ENCODE measurements at regions not wholly inside any gene's neighbourhood (a gene's known extent, or its start where the extent isn't known, plus 50 kb on each side); places are given as distances from the start of the nearest gene placed in this dataset.

DNA sequence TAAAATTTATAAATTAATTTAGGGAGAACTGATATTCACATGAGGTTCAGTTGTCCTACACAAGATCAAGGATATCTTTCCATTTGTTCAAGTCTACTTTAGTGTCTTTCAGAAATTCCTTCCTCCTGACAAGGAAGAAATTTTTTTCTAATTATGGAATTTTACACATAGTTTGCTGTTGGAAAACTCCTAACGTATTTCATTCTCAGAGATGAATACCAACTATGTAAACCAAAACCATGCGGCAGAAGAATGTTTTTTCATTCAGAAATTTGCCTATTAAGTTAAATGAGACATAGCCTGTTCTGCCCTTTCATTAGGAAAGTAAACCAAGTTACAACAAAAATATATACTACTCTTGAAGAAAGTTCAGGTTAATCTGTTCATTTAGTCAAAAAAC, 111.2 kb upstream of the PRDM1 start:
- H3K27me3 ChIP-seq (ENCODE audit: control insufficient read depth in 3 of 3, insufficient read depth in 3 of 3, low read length in 2 of 3), result peaks cover 0 to 28% (median 16%) of the 10 kb centered on the region in 3 donors
- H3K9ac ChIP-seq (ENCODE audit: insufficient read depth in 1 of 2, low read length in 2 of 2), result no peak overlapping the region
- H3K4me3 ChIP-seq, result no peak overlapping the region
- 88 to 94% methylated on average over 2 of the region's 2 CpGs for WGBS, 2 donors
- no peak overlapping the region for H3K27ac ChIP-seq (ENCODE audit: low read depth in 1 of 2, low read length in 1 of 2)
- H3K36me3 ChIP-seq (ENCODE audit: control insufficient read depth in 4 of 4, insufficient read depth in 4 of 4, low read length in 4 of 4), result no peaks in the 10 kb centered on the region
- H3K9me3 ChIP-seq (ENCODE audit: control insufficient read depth in 4 of 4, insufficient read depth in 3 of 4, low read length in 3 of 4), result peaks cover 0 to 10% (median 4%) of the 10 kb centered on the region in 4 donors
- ATAC-seq (ENCODE audit: insufficient read depth, low FRiP score), result no peak
- TF ChIP-seq, protein P1, sequence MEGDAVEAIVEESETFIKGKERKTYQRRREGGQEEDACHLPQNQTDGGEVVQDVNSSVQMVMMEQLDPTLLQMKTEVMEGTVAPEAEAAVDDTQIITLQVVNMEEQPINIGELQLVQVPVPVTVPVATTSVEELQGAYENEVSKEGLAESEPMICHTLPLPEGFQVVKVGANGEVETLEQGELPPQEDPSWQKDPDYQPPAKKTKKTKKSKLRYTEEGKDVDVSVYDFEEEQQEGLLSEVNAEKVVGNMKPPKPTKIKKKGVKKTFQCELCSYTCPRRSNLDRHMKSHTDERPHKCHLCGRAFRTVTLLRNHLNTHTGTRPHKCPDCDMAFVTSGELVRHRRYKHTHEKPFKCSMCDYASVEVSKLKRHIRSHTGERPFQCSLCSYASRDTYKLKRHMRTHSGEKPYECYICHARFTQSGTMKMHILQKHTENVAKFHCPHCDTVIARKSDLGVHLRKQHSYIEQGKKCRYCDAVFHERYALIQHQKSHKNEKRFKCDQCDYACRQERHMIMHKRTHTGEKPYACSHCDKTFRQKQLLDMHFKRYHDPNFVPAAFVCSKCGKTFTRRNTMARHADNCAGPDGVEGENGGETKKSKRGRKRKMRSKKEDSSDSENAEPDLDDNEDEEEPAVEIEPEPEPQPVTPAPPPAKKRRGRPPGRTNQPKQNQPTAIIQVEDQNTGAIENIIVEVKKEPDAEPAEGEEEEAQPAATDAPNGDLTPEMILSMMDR (IDR thresholded peaks at IDR 0.05; ENCODE audit: control extremely low read depth, extremely low read depth), result no peak
- H3K4me1 ChIP-seq (ENCODE audit: control insufficient read depth in 5 of 5, insufficient read depth in 5 of 5, low read length in 5 of 5), result no peaks in the 10 kb centered on the region
- DNase-seq, result no peak

DNA sequence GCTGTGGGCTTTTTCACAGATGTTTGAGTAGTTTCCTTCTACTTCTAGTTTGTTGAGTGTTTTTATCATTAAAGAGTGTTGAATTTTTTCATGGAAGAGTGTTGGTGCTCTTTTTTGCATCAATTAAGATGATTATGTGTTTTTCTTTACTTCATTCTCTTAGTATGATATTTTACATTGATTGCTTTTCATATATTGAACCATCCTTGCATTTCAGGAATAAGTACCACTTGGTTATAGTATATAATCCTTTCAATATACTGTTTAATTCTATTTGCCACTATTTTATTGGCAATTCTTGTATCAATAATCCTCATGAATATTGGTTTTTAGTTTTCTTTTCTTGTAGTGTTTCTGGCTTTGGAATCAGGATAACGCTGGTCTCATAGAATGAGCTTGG, 113.7 kb upstream of the PRDM1 start:
- no peak for DNase-seq
- no peak for ATAC-seq (ENCODE audit: insufficient read depth, low FRiP score)
- no peak overlapping the region for H3K9ac ChIP-seq (ENCODE audit: insufficient read depth in 1 of 2, low read length in 2 of 2)
- 95 to 96% methylated on average over 1 of the region's 1 CpG for WGBS, 2 donors
- H3K4me1 ChIP-seq (ENCODE audit: control insufficient read depth in 5 of 5, insufficient read depth in 5 of 5, low read length in 5 of 5), result no peaks in the 10 kb centered on the region
- no peak overlapping the region for H3K27ac ChIP-seq (ENCODE audit: low read depth in 1 of 2, low read length in 1 of 2)
- TF ChIP-seq, protein P1 (IDR thresholded peaks at IDR 0.05; ENCODE audit: control extremely low read depth, extremely low read depth), result no peak
- peaks cover 0 to 10% (median 4%) of the 10 kb centered on the region in 4 donors for H3K9me3 ChIP-seq (ENCODE audit: control insufficient read depth in 4 of 4, insufficient read depth in 3 of 4, low read length in 3 of 4)
- peaks cover 0 to 9% (median 4%) of the 10 kb centered on the region in 3 donors for H3K27me3 ChIP-seq (ENCODE audit: control insufficient read depth in 3 of 3, insufficient read depth in 3 of 3, low read length in 2 of 3)
- H3K36me3 ChIP-seq (ENCODE audit: control insufficient read depth in 4 of 4, insufficient read depth in 4 of 4, low read length in 4 of 4), result no peaks in the 10 kb centered on the region
- no peak overlapping the region for H3K4me3 ChIP-seq

DNA sequence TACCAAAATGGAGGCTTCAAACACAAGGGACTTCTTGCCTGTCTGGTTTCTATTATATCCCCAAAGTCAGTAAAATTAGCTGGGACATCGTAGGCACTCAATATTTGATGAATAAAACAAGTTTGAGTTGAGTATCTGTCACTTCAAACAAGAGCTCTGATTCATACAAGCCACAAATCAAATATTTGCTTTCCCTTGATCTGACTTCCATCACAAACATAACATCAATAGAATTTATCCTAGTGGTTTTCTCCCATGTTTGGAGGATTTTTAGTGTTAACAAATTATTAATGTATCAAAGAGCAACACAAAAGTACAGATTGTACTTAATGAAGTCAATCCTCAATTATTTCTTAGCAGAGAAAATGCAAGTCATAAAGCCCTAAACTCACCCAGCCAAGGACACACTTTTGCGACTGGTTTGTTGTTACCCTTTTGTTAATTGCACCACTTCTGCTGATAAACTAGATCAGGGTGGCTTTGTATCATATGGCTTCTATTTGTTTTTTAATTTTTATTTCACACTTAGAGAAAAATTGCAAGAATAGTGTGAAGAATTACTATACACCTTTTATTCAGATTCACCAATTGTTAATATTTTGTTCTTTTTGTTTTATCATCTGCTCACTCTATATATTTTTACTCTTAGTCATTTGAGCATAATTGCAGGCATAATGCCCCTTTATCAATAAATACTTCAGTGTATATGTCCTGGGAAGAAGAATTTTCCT, 117.4 kb upstream of the PRDM1 start:
- Histone ChIP-seq H3K4me1 (ENCODE audit: control insufficient read depth in 5 of 5, insufficient read depth in 5 of 5, low read length in 5 of 5) (no peaks in the 10 kb centered on the region), H3K36me3 (ENCODE audit: control insufficient read depth in 4 of 4, insufficient read depth in 4 of 4, low read length in 4 of 4) (no peaks in the 10 kb centered on the region), H3K9me3 (ENCODE audit: control insufficient read depth in 4 of 4, insufficient read depth in 3 of 4, low read length in 3 of 4) (peaks cover 0 to 10% (median 4%) of the 10 kb centered on the region in 4 donors), H3K4me3 (no peak overlapping the region), H3K27me3 (ENCODE audit: control insufficient read depth in 3 of 3, insufficient read depth in 3 of 3, low read length in 2 of 3) (no peaks in the 10 kb centered on the region), H3K9ac (ENCODE audit: insufficient read depth in 1 of 2, low read length in 2 of 2) (no peak overlapping the region), H3K27ac (ENCODE audit: low read depth in 1 of 2, low read length in 1 of 2) (no peak overlapping the region)
- DNase-seq (no peak), ATAC-seq (ENCODE audit: insufficient read depth, low FRiP score) (no peak)
- TF ChIP-seq, protein P1 (IDR thresholded peaks at IDR 0.05; ENCODE audit: control extremely low read depth, extremely low read depth), result no peak
- WGBS, 2 donors, result 76 to 91% methylated on average over 2 of the region's 2 CpGs
